Stimulated activated naive B cell treated with anti-CD40 and anti-IgM and Interleukin-4, amounts not matched to agents 10 μg/mL and 1 μg/mL and 100 μg/mL, for 72 hours (primary cell): ENCODE measurements at regions not wholly inside any gene's neighbourhood (a gene's known extent, or its start where the extent isn't known, plus 50 kb on each side); places are given as distances from the start of the nearest gene placed in this dataset.

ENCODE experiments used
- ATAC-seq, 2 donors: fragments of 150-1000 bp; cut with Tn5 transposase; replicated peaks; 2 replicates each; pipeline ENCODE4 v1.10.0; 2021; ENCODE audit warnings: moderate library complexity in 1 of 2
- DNase-seq: peaks from one replicate; pipeline ENCODE4 v3.0.0; 2021
- H3K27ac Mint-ChIP-seq: one replicate; pipeline ENCODE4 v1.8.0; 2022; ENCODE audit warnings: mild to moderate bottlenecking, mixed read lengths
- H3K27me3 Mint-ChIP-seq, 2 donors: one replicate each; pipeline ENCODE4 v1.8.0; 2022; ENCODE audit warnings: mixed read lengths in 2 of 2
- H3K36me3 Mint-ChIP-seq, 2 donors: one replicate each; pipeline ENCODE4 v1.8.0; 2022; ENCODE audit warnings: mixed read lengths in 2 of 2, mild to moderate bottlenecking in 1 of 2
- H3K4me1 Mint-ChIP-seq, 2 donors: one replicate each; pipeline ENCODE4 v1.8.0; 2022; ENCODE audit warnings: mixed read lengths in 2 of 2, mild to moderate bottlenecking in 1 of 2
- H3K4me3 Mint-ChIP-seq, 2 donors: one replicate each; pipeline ENCODE4 v1.8.0; 2022; ENCODE audit warnings: mild to moderate bottlenecking in 2 of 2, mixed read lengths in 2 of 2, moderate library complexity in 1 of 2
- H3K9me3 Mint-ChIP-seq, 2 donors: one replicate each; pipeline ENCODE4 v1.8.0; 2022; ENCODE audit warnings: mixed read lengths in 2 of 2, mild to moderate bottlenecking in 1 of 2

DNA sequence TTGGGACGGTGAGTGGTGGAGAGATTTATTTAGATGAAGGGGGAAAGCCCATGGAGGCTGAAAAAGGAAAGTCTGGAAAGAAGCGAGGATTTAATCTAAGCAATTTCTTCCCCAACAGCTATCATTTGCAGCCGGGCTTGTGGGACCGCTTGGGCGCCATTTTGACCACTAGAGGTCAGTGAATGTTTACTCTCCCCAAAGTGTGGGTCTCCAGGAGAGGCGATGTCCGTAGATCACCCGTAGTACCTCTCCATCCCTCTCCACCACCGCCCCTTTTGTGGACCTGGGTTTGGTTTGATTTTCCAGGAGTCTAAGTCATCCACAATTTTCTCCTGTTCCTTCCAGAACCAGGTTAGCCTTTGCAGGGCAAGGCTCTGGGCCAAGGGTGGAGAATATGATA lies 91.2 kb upstream of the PARP11 start:
- H3K27me3 Mint-ChIP-seq, result peaks cover 0 to 11% of the 10 kb centered on the region in 2 donors
- DNase-seq (no peak), ATAC-seq (peak; percentile 42 to 56)
- H3K4me1 Mint-ChIP-seq, result peaks cover 12 to 16% of the 10 kb centered on the region in 2 donors
- H3K27ac Mint-ChIP-seq, result no peak overlapping the region
- H3K4me3 Mint-ChIP-seq, result no peak overlapping the region
- no peaks in the 10 kb centered on the region for H3K36me3 Mint-ChIP-seq
- H3K9me3 Mint-ChIP-seq, result no peaks in the 10 kb centered on the region

DNA sequence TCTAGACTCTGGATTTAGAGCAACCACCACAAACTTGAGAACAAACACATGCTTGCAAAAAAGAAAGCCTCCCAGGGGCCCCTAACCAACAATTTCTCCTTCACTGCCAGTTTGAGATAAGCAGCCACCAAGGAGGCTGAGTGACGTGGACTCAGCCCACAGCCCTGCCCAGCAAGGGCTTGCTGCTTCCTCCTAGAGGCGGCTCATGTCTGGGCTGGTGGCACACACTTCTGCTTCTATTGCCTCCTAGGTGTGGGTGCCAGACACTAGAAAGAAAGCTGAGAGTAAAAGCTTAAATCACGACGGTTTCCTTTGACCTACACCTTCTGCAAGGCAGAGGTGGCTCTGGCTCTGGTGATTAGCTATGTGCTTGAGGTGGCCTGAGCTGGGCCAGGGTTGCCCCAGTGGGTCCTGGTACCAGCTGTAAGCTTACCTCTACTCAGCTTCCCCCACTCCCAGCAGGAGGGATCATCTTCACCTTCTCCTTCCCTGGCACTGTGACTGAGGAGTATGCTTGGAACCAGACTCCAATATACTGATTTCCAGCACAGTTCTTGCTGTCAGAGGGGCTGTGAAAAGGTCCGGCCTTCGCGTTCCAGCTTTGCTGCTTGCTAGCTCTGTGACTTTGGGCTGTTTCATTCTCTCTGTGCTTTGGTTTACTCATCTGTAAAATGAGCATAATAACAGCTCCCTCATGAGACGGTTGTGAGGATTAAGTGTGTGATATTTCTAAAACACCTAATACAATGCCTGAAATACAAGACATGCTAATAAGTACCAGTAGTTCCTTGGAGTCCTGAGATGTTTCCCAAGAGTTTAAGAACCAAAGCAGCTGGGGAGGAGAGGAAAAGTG lies 89.7 kb upstream of the PARP11 start:
- DNase-seq (peak; percentile 40), ATAC-seq (peak; percentile 99 to 100)
- peak overlapping the region; percentile 60 for H3K27ac Mint-ChIP-seq
- H3K9me3 Mint-ChIP-seq, result peaks cover 0 to 1% of the 10 kb centered on the region in 2 donors
- peaks cover 0 to 11% of the 10 kb centered on the region in 2 donors for H3K27me3 Mint-ChIP-seq
- H3K36me3 Mint-ChIP-seq, result no peaks in the 10 kb centered on the region
- peaks cover 15 to 16% of the 10 kb centered on the region in 2 donors for H3K4me1 Mint-ChIP-seq
- H3K4me3 Mint-ChIP-seq, result no peak overlapping the region

DNA sequence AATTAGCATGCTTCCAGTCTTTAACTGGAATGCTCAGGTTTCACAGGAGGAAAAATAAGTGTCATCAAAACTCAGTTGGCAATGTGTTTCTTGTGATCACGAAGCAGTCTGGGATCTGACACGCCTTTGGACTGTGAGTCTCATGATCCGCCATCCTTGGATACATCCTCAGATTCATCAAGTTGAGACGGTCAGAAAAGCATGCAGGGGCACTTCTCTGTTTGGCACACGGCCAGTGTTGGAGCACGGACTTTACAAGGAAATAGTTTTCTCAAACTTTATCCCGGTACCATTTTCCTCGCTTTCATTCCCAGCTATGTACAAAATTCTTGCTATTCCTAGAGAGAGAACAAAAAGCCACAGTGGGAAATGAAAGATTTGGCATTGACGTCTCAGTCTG lies 88.4 kb upstream of the PARP11 start:
- DNase-seq (no peak), ATAC-seq (no peak)
- H3K4me1 Mint-ChIP-seq, result peaks cover 15 to 16% of the 10 kb centered on the region in 2 donors
- H3K27me3 Mint-ChIP-seq, result peaks cover 5 to 11% of the 10 kb centered on the region in 2 donors
- peaks cover 0 to 3% of the 10 kb centered on the region in 2 donors for H3K36me3 Mint-ChIP-seq
- H3K9me3 Mint-ChIP-seq, result peaks cover 0 to 1% of the 10 kb centered on the region in 2 donors
- H3K27ac Mint-ChIP-seq, result no peak overlapping the region
- no peak overlapping the region for H3K4me3 Mint-ChIP-seq

DNA sequence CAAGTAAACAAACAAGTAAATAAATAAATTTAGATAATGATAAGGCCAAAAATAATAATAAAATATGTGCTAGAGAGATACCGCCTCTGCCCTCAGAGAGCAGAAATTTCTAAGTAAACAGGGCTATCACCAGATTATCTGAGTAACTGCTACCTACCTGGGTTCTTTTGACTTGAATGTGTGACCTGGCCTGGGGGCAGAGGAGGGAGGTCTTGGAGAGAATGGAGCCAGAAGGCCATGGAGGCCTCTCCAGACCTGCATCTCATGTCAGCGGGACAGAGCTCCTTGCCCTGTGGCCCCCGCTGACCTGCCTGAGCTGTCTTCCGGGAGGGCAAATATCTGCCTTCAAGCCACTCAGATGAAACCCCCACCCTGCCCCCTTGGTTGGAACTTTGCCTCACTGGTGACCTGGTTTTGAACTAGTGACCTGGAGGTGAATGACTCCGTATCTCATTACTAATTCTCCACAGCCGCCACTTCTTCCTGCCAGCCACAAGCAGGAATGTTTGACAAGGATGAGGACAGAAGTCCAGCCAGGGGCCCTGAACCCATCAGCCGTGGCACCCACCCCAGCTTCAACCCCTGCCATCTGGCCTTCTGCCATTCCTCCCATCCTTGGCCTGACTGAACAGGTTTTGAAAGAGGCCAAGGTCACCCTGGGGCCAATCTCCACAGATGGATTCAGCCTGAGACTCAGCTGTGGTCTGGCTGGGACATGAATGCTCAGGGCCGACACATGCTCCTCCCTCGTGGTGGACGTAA lies 86.8 kb upstream of the PARP11 start:
- Mint-ChIP-seq H3K27me3 (peaks cover 5 to 10% of the 10 kb centered on the region in 2 donors), H3K27ac (no peak overlapping the region), H3K9me3 (peaks cover 0 to 1% of the 10 kb centered on the region in 2 donors), H3K4me1 (peaks cover 13 to 16% of the 10 kb centered on the region in 2 donors), H3K36me3 (peaks cover 0 to 3% of the 10 kb centered on the region in 2 donors), H3K4me3 (no peak overlapping the region)
- DNase-seq, result no peak
- no peak for ATAC-seq

DNA sequence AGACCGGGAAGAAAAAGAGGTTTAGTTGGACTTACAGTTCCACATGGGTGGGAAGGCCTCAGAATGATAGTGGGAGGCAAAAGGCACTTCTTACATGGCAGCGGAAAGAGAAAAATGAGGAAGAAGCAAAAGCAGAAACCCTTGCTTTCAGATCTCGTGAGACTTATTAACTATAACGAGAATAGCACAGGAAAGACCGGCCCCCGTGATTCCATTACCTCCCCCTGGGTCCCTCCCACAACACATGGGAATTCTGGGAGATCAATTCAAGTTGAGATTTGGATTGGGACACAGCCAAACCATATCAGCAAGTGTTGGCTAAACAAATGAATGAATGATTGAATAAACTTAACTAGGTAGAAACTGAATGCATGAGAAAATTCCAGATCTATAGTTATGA lies 85.3 kb upstream of the PARP11 start:
- peaks cover 5% of the 10 kb centered on the region in 2 donors for H3K27me3 Mint-ChIP-seq
- ATAC-seq (no peak), DNase-seq (no peak)
- H3K9me3 Mint-ChIP-seq, result peaks cover 0 to 1% of the 10 kb centered on the region in 2 donors
- H3K4me1 Mint-ChIP-seq, result peaks cover 13 to 16% of the 10 kb centered on the region in 2 donors
- peaks cover 0 to 3% of the 10 kb centered on the region in 2 donors for H3K36me3 Mint-ChIP-seq
- H3K4me3 Mint-ChIP-seq, result no peak overlapping the region
- no peak overlapping the region for H3K27ac Mint-ChIP-seq

DNA sequence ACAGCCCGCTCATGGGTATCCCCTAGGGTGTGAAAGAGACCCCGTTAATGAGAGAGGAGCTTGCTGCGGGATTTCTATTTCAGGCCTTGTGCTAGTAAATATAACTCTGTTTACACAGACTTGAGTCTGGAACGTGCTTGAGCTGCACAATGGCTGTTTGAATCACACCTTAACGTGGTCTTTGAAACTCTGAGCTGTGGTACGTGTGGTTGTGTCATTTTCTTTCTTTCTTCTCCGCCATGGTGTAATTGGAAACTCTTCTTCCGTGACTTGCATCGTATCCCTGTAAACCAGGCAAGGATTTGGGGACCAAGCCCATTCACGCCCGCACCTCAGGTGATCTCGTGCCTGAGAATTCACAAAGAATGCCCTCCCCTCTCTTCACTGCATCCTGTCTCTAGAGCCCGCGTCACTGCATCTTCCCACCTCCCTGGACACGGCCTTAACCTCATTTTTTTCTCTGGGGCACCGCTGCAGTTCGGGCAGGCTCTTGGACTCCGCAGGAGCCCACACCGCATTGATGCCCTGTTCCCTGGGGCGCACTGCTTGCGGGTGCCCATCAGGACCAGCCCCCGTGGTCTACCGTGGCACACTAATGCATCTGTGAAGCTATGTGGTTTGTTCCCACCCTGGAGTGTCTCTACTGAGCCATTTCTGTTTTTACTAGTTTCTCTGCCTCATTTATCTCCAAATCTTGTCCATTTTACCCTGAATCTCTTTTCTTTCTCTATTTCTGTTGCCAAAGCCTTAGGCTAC lies 78.4 kb upstream of the PARP11 start:
- Mint-ChIP-seq H3K27ac (no peak overlapping the region), H3K9me3 (no peaks in the 10 kb centered on the region), H3K4me3 (no peak overlapping the region), H3K4me1 (peaks cover 8 to 13% of the 10 kb centered on the region in 2 donors), H3K27me3 (no peaks in the 10 kb centered on the region), H3K36me3 (no peaks in the 10 kb centered on the region)
- ATAC-seq (no peak), DNase-seq (no peak)

DNA sequence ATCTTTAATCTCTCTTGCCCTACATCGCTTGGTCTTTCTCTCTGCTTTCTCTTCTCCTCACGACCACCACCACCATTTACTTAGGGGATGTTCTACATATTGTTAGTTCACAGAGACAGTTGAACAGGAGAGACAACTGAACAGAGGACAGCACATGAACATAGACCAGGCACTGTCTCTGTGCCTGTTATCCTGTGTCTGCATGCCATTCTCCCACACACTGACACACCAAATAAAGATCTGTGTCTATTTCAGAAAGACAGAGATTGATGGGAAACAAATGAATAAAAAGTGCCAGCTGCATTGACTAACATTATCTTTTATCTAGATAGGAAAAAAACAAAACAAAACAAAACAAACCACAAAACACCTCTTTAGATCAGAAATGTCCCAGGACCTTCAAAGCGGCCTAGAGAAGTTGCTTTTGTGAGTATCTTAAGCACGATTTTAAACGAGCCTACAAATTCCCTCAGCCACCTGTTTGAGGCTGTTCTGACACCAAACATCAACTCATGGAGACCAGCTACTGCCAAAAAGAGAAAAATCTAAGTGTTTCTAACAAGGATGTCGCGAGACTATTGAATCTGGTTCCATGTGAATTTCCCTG lies 77.6 kb upstream of the PARP11 start:
- DNase-seq (no peak), ATAC-seq (no peak)
- Mint-ChIP-seq H3K27me3 (no peaks in the 10 kb centered on the region), H3K4me1 (peaks cover 8 to 13% of the 10 kb centered on the region in 2 donors), H3K27ac (no peak overlapping the region), H3K36me3 (peaks cover 0 to 2% of the 10 kb centered on the region in 2 donors), H3K4me3 (no peak overlapping the region), H3K9me3 (no peaks in the 10 kb centered on the region)

DNA sequence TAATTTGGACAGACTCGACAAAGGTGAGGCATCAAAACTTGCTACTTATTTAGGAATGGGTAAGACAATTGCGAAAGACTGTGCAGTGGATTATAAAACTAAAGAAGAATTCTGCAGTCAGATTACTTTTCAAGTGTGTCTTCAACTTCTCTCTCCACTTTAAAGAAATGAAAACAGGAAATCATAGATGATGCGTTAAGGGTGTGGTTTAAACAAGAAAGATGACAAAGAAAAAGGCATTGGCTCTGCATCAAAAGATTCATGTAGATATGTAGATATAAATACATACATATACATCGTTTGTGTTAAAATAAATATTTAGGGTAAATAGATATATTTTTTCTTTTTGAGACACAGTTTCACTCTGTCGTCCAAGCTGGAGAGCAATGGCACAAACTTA lies 74.6 kb upstream of the PARP11 start:
- Mint-ChIP-seq H3K27ac (no peak overlapping the region), H3K4me3 (no peak overlapping the region), H3K36me3 (peaks cover 0 to 2% of the 10 kb centered on the region in 2 donors), H3K4me1 (peaks cover 8 to 13% of the 10 kb centered on the region in 2 donors), H3K27me3 (no peaks in the 10 kb centered on the region), H3K9me3 (no peaks in the 10 kb centered on the region)
- no peak for DNase-seq
- ATAC-seq, result no peak

DNA sequence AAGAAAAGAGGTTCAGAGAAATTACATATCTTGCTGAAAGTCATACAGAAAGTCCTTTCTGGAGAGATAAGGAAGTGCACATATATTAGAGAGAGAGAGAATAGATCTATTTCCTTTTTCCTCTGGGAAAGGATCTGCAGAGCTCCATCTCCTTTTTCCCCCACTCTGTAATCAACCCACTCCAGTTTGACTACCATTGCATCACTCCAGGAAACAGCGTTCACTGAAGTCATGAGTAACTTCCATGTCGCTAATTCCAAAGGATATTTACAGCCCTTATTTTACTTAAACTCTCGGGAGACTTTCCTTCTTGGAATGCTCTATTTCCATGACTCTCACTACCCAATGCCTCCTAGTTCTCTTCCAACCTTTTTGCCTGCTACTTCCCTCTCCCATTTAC lies 72.5 kb upstream of the PARP11 start:
- Mint-ChIP-seq H3K4me3 (no peak overlapping the region), H3K27ac (no peak overlapping the region), H3K36me3 (peaks cover 0 to 2% of the 10 kb centered on the region in 2 donors), H3K9me3 (no peaks in the 10 kb centered on the region), H3K27me3 (no peaks in the 10 kb centered on the region), H3K4me1 (peaks cover 8 to 13% of the 10 kb centered on the region in 2 donors)
- DNase-seq, result no peak
- ATAC-seq, result no peak

DNA sequence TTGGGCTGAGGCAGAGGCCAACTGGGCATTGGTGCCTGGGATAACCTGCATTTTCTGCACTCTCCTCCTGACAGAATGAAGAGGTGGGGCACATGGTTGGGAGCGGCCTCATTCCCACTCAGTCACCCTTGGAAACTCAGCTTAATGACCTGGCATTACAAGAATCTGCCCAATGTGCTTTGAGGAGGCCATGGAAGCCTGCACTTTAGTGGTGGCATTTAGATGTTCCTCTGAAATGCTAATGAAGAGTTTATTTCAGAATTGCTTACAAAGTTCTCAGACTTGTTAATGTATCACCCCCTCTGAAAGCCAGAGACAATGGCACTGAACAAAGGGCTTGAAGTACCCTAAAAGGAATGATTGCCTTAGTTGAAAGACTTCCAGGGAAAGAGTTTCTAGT lies 71.4 kb upstream of the PARP11 start:
- peaks cover 6 to 13% of the 10 kb centered on the region in 2 donors for H3K4me1 Mint-ChIP-seq

DNA sequence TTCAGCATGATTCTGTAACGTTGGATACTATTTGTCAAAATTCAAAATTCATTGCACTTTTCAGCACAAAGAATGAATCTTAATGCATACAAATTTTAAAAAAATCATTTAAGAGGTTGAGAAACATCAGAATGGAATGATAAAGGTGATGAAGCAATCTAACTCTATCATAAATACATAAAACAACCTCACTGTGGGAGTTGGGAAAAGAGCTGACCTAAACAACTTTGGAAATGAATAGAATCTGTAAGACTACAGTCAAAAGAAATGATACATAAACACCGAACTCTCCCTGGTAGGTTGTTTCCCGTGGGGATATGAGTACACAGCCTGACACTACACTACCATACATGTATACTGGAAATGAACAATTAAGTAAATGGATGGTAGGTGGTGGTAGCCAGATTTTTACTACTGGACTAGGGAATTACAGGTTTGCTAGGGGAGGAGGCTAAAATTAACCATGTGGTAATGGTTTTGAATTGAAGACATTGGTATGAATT lies 64.9 kb upstream of the PARP11 start:
- Mint-ChIP-seq H3K27me3 (no peaks in the 10 kb centered on the region), H3K9me3 (no peaks in the 10 kb centered on the region), H3K36me3 (no peaks in the 10 kb centered on the region), H3K4me3 (no peak overlapping the region), H3K27ac (no peak overlapping the region), H3K4me1 (peaks cover 5 to 9% of the 10 kb centered on the region in 2 donors)
- DNase-seq (no peak), ATAC-seq (no peak)

More for the DNA sequence above, 71.4 kb upstream of the PARP11 start:
- H3K36me3 Mint-ChIP-seq, result peaks cover 0 to 2% of the 10 kb centered on the region in 2 donors
- H3K27me3 Mint-ChIP-seq, result no peaks in the 10 kb centered on the region
- H3K4me3 Mint-ChIP-seq, result no peak overlapping the region
- no peaks in the 10 kb centered on the region for H3K9me3 Mint-ChIP-seq
- ATAC-seq (no peak), DNase-seq (no peak)
- H3K27ac Mint-ChIP-seq, result no peak overlapping the region

DNA sequence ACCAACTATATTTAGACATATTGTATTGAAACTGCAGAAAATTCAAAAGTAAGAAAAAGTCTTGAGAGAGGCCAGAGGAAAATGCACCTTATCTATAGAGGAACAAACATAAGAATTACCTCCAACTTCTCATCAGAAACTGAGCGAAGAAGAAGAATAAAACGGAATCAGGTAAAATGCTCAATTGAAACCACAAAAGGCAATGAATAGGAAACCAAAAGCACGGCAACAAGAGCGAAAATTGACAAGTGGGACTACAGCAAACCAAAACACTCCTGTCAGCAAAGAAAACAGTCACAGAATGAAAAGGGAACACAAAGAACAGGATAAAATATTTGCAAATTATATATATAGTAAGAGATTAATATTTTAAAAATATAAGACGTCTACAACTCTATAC lies 61.9 kb upstream of the PARP11 start:
- Mint-ChIP-seq H3K36me3 (no peaks in the 10 kb centered on the region), H3K27ac (no peak overlapping the region), H3K27me3 (peaks cover 7 to 11% of the 10 kb centered on the region in 2 donors), H3K4me3 (no peak overlapping the region), H3K4me1 (peaks cover 5 to 9% of the 10 kb centered on the region in 2 donors), H3K9me3 (no peaks in the 10 kb centered on the region)
- no peak for ATAC-seq
- no peak for DNase-seq

DNA sequence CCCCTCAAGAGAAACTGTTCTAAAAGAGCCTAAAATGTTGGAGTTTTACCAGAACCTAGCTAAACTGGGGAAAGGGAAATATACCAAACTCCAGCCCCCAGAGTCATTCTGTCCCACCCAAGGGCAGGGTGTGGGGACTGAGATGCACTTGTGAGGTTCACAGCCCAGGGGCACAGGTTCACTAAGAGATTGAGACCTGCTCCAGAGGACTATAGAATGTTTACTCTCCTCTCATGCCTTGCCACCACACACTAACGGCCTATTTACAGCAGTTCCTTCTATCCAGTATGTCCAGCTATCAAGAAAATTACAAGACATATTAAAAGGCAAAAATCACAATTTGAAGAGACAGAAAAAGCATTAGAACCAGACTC lies 60.6 kb upstream of the PARP11 start:
- Mint-ChIP-seq H3K4me1 (peaks cover 7 to 18% of the 10 kb centered on the region in 2 donors), H3K9me3 (no peaks in the 10 kb centered on the region), H3K27me3 (peaks cover 20 to 21% of the 10 kb centered on the region in 2 donors), H3K27ac (no peak overlapping the region), H3K4me3 (no peak overlapping the region), H3K36me3 (no peaks in the 10 kb centered on the region)
- DNase-seq (no peak), ATAC-seq (no peak)
